Fibroblast of lung (primary cell): ENCODE measurements at regions not wholly inside any gene's neighbourhood (a gene's known extent, or its start where the extent isn't known, plus 50 kb on each side); places are given as distances from the start of the nearest gene placed in this dataset.

Experiments used
- CTCF ChIP-seq, 2 donors: IDR thresholded peaks in 1 of 2; conservative IDR thresholded peaks in 1 of 2; 1 replicate in 1 of 2; 2 replicates in 1 of 2; pipeline ENCODE4 v1.5.1; 2011 to 2012; ENCODE audit warnings: low read length in 2 of 2, control low read depth in 1 of 2, inconsistent platforms in 1 of 2, low read depth in 1 of 2, mild to moderate bottlenecking in 1 of 2
- EZH2 ChIP-seq: IDR thresholded peaks from 2 replicates; pipeline ENCODE4 v1.5.1; 2012; ENCODE audit warnings: low read length, control low read depth, mild to moderate bottlenecking; ENCODE audit errors: missing control alignments

GRCh38 chr5:102603670-102604069, 104.9 kb upstream of the SLCO6A1 start:
- no peak for TF ChIP-seq CTCF (conservative IDR thresholded peaks at IDR 0.05 in 1 of 2, IDR thresholded peaks at IDR 0.05 in 1 of 2; ENCODE audit: low read depth in 1 of 2, low read length in 2 of 2)
- TF ChIP-seq EZH2 = no peak
